ENCODE measurements at regions not wholly inside any gene's neighbourhood (a gene's known extent, or its start where the extent isn't known, plus 50 kb on each side); places are given as distances from the start of the nearest gene placed in this dataset.

GRCh38 chr9:74092491-74092834 lies 404.7 kb upstream of the RORB start:
- TF ChIP-seq CTCF (IDR thresholded peaks at IDR 0.05; ENCODE audit: low read depth, low read length, poor library complexity, severe bottlenecking) (no peak), EZH2phosphoT487 (IDR thresholded peaks at IDR 0.05; ENCODE audit: borderline replicate concordance, low read length) (no peak)

All from DOHH2 (cell line).